ENCODE measurements at regions not wholly inside any gene's neighbourhood (a gene's known extent, or its start where the extent isn't known, plus 50 kb on each side); places are given as distances from the start of the nearest gene placed in this dataset.
"Not testable (repeated sequence)": the region's sequence is repeated elsewhere in the genome, so short reads cannot be mapped to it uniquely, and the experiment has no call there.

- TF ChIP-seq NANOG (IDR thresholded peaks at IDR 0.05; ENCODE audit: insufficient read depth, low read depth, low read length, poor library complexity, severe bottlenecking), result no peak
- TF ChIP-seq MAX (IDR thresholded peaks at IDR 0.05), result no peak
- TF ChIP-seq KDM4A (IDR thresholded peaks at IDR 0.05; ENCODE audit: low read depth, low read length, severe bottlenecking), result no peak
- TF ChIP-seq RAD21 (IDR thresholded peaks at IDR 0.05 in 1 of 2, conservative IDR thresholded peaks at IDR 0.05 in 1 of 2; ENCODE audit: low read depth in 2 of 2, low read length in 2 of 2), result no peak
- no peak for TF ChIP-seq SP1 (IDR thresholded peaks at IDR 0.05; ENCODE audit: low read depth, low read length)
- no peak for TF ChIP-seq MAFK (IDR thresholded peaks at IDR 0.05; ENCODE audit: low read depth, low read length)
- no peak for TF ChIP-seq POLR2AphosphoS5 (IDR thresholded peaks at IDR 0.05; ENCODE audit: low read depth, low read length)
- no peak for TF ChIP-seq EGR1 (IDR thresholded peaks at IDR 0.05; ENCODE audit: borderline replicate concordance, low read depth, low read length)
These were observed 272.8 kb upstream of the ZNF32 start (continued) for GRCh38 chr10:43921478-43921877.

- H2AK5ac ChIP-seq (ENCODE audit: low read depth, low read length); H4K5ac ChIP-seq (ENCODE audit: insufficient read length, low read depth, low read length); H3K79me1 ChIP-seq (ENCODE audit: low read depth, low read length); H3K23ac ChIP-seq (ENCODE audit: insufficient read length); H3K27me3 ChIP-seq (replicated peaks in 1 of 4; ENCODE audit: control insufficient read depth in 3 of 4, extremely low read depth in 1 of 4, insufficient read depth in 3 of 4, low read length in 3 of 4); POLR2A ChIA-PET (ENCODE audit: partially characterized antibody); DNase-seq (ENCODE audit: low read depth in 1 of 2, low spot score in 2 of 2); FAIRE-seq; H2BK12ac ChIP-seq (ENCODE audit: low read depth, low read length); H3K9ac ChIP-seq (replicated peaks in 1 of 4; ENCODE audit: extremely low read depth in 1 of 4, low read depth in 3 of 4, low read length in 3 of 4); H4K20me1 ChIP-seq (replicated peaks in 1 of 2; ENCODE audit: control insufficient read depth in 1 of 2, insufficient read depth in 2 of 2, low read length in 2 of 2); H3K18ac ChIP-seq (ENCODE audit: extremely low read depth, low read length); H2AFZ ChIP-seq (ENCODE audit: low read length); H3K4me3 ChIP-seq (ENCODE audit: extremely low read depth in 1 of 4, insufficient read depth in 2 of 4, low read depth in 3 of 4, low read length in 4 of 4); H3K79me2 ChIP-seq (ENCODE audit: control insufficient read depth in 1 of 2, insufficient read depth in 2 of 2, low read length in 2 of 2); H4K8ac ChIP-seq (ENCODE audit: extremely low read depth, insufficient read depth, low read length); H2BK5ac ChIP-seq (ENCODE audit: low read depth, low read length); H3K36me3 ChIP-seq (ENCODE audit: control insufficient read depth in 2 of 4, insufficient read depth in 4 of 4, low read length in 3 of 4); H3K14ac ChIP-seq (ENCODE audit: insufficient read length); CTCF ChIA-PET (ENCODE audit: partially characterized antibody); H2BK15ac ChIP-seq (ENCODE audit: low read length); H3K27ac ChIP-seq (ENCODE audit: low read depth, low read length); H3K4me1 ChIP-seq (replicated peaks in 1 of 4; ENCODE audit: control insufficient read depth in 3 of 4, insufficient read depth in 4 of 4, low read length in 3 of 4); H3K56ac ChIP-seq (replicated peaks; ENCODE audit: insufficient read length, low read depth, low read length); H3K23me2 ChIP-seq (ENCODE audit: low read depth, low read length); H3K4ac ChIP-seq (replicated peaks; ENCODE audit: insufficient read length, low read depth, low read length); H2BK120ac ChIP-seq (replicated peaks; ENCODE audit: low read depth, low read length); H2BK20ac ChIP-seq (ENCODE audit: low read length); H4K91ac ChIP-seq (replicated peaks; ENCODE audit: insufficient read length, low read length); H3K4me2 ChIP-seq (ENCODE audit: insufficient read depth in 1 of 2, low read depth in 2 of 2, low read length in 2 of 2): not testable (repeated sequence)
- 81% methylated on average over 11 of the region's 12 CpGs; no CpG with 5 or more reads in 1 of the 2 experiments for WGBS, 2 experiments (ENCODE audit: extremely low coverage in 1 of 2, insufficient coverage in 1 of 2, insufficient read length in 1 of 2, insufficient replicate concordance in 2 of 2, low coverage in 1 of 2, low lambda C conversion rate in 2 of 2, missing lambda C conversion rate in 1 of 2)
- H3K9me3 ChIP-seq (ENCODE audit: insufficient read depth in 2 of 2, low read depth in 1 of 2, low read length in 1 of 2), result peaks cover 10 to 21% of the 10 kb centered on the region in 2 experiments; a peak in 3 of 4 replicates
These were observed 271.6 kb upstream of the ZNF32 start for GRCh38 chr10:43920236-43920758.

Data from H1 (cell line).